ENCODE measurements at regions not wholly inside any gene's neighbourhood (a gene's known extent, or its start where the extent isn't known, plus 50 kb on each side); places are given as distances from the start of the nearest gene placed in this dataset.
"Not testable (repeated sequence)": the region's sequence is repeated elsewhere in the genome, so short reads cannot be mapped to it uniquely, and the experiment has no call there.

DNA sequence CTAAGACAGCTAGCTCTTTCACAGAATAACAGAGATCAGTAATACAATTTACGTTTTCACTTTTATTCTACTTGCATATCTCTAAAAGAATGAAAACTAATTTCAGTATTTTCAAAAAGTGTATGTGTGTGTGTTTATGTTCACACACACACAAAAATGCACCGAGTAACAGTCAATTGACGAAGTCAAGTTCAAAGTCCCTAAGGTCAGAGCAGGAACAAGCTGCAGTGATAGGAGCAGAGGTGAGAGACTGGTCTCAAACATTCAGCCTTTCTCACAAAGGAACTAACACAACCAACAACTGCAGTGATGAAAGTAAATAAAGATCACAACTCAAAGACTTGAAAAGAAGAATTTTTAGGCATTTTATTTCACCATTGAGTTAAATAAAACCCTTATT lies 429.7 kb downstream of the C12orf50 start:
- TF ChIP-seq CTCF (IDR thresholded peaks at IDR 0.05): no peak
- no peak for TF ChIP-seq POLR2A (IDR thresholded peaks at IDR 0.05)
- H3K9me3 ChIP-seq: no peaks in the 10 kb centered on the region
- no peak overlapping the region for H3K4me3 ChIP-seq
- no peak overlapping the region for H3K27ac ChIP-seq
- no peak for DNase-seq
- H3K36me3 ChIP-seq: no peaks in the 10 kb centered on the region
- no peaks in the 10 kb centered on the region for H3K27me3 ChIP-seq
- intact Hi-C loops (cut with DNase I): no loop called here
- WGBS (ENCODE audit: insufficient coverage, low coverage, low lambda C conversion rate, missing lambda C conversion rate): 22% methylated on average over 3 of the region's 3 CpGs
- ATAC-seq: peak; percentile 93 to 99 (median 96)
- no peaks in the 10 kb centered on the region for H3K4me1 ChIP-seq

DNA sequence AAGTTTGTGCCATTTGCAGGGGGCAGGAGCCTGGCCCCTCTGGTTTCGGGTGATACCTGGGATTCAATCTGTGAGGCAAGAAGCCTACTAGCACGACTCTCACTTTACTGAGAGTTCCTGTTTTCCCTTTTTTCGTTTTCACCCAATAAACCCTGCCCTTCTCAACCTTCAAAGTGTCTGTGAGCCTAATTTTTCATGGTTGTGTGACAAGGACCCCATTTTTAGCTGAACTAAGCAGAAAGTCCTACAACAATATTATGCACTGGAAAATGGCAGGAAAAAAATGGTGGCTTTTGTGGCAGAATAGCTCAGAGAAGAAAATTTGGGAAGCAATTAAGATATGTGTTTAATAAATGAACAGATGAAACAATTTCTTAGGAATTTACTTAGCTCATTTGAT lies 432.1 kb downstream of the C12orf50 start:
- no peaks in the 10 kb centered on the region for H3K4me1 ChIP-seq
- ATAC-seq: no peak
- H3K9me3 ChIP-seq: no peaks in the 10 kb centered on the region
- no peaks in the 10 kb centered on the region for H3K27me3 ChIP-seq
- intact Hi-C loops (cut with DNase I): no loop called here
- no peak for TF ChIP-seq CTCF (IDR thresholded peaks at IDR 0.05)
- TF ChIP-seq POLR2A (IDR thresholded peaks at IDR 0.05): no peak
- H3K27ac ChIP-seq: no peak overlapping the region
- H3K4me3 ChIP-seq: no peak overlapping the region
- no peaks in the 10 kb centered on the region for H3K36me3 ChIP-seq
- DNase-seq: no peak
- WGBS (ENCODE audit: insufficient coverage, low coverage, low lambda C conversion rate, missing lambda C conversion rate): 52% methylated on average over 2 of the region's 3 CpGs

DNA sequence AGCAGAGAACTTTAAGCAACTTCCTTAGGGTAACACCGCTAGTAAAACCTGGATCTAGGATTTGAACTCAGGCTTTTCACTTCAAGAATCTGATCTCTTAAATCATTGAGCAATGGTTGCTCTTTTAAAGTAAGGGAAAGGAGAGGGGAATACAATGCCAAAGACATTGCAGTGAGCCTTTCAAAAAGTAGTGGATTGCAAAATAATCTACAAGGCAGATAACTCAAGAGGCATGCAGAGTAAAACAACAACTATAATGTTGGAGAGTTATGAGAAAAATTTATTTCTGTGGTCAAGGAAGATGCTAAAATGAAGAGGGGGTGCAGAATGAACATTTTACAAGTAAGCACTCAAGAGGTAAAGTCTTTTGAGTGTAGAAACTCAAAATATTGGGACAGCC lies 432.6 kb downstream of the C12orf50 start:
- no peaks in the 10 kb centered on the region for H3K36me3 ChIP-seq
- intact Hi-C loops (cut with DNase I): no loop called here
- TF ChIP-seq POLR2A (IDR thresholded peaks at IDR 0.05) (no peak), CTCF (IDR thresholded peaks at IDR 0.05) (no peak)
- H3K9me3 ChIP-seq: no peaks in the 10 kb centered on the region
- ATAC-seq (no peak), DNase-seq (no peak)
- H3K27me3 ChIP-seq: no peaks in the 10 kb centered on the region
- H3K4me3 ChIP-seq: no peak overlapping the region
- WGBS (ENCODE audit: insufficient coverage, low coverage, low lambda C conversion rate, missing lambda C conversion rate): 100% methylated on average over 1 of the region's 1 CpG
- no peaks in the 10 kb centered on the region for H3K4me1 ChIP-seq
- H3K27ac ChIP-seq: no peak overlapping the region

DNA sequence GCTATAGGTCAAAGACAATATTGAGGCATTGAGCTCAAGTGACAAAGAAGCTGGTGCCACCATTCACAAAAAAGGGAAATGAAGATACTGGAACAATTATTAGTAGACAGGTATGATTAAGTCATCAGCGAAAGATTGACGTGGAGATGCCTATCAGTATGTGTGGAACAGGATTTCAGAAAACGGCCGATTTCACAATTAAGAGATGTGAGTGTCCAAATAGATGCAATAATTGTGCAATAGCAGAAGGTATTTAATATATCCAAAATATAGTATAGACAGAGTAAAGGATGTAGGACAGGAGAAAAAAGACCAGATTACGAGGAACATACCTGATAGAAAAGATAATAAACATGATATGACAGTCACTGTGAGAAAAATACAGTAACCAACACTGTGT lies 433.1 kb downstream of the C12orf50 start:
- Histone ChIP-seq H3K4me1 (no peaks in the 10 kb centered on the region), H3K4me3 (no peak overlapping the region), H3K27ac (no peak overlapping the region), H3K36me3 (no peaks in the 10 kb centered on the region), H3K27me3 (no peaks in the 10 kb centered on the region), H3K9me3 (no peaks in the 10 kb centered on the region)
- ATAC-seq (no peak), DNase-seq (no peak)
- 46% methylated on average over 5 of the region's 5 CpGs for WGBS (ENCODE audit: insufficient coverage, low coverage, low lambda C conversion rate, missing lambda C conversion rate)
- intact Hi-C loops (cut with DNase I): no loop called here
- no peak for TF ChIP-seq CTCF (IDR thresholded peaks at IDR 0.05)
- no peak for TF ChIP-seq POLR2A (IDR thresholded peaks at IDR 0.05)

DNA sequence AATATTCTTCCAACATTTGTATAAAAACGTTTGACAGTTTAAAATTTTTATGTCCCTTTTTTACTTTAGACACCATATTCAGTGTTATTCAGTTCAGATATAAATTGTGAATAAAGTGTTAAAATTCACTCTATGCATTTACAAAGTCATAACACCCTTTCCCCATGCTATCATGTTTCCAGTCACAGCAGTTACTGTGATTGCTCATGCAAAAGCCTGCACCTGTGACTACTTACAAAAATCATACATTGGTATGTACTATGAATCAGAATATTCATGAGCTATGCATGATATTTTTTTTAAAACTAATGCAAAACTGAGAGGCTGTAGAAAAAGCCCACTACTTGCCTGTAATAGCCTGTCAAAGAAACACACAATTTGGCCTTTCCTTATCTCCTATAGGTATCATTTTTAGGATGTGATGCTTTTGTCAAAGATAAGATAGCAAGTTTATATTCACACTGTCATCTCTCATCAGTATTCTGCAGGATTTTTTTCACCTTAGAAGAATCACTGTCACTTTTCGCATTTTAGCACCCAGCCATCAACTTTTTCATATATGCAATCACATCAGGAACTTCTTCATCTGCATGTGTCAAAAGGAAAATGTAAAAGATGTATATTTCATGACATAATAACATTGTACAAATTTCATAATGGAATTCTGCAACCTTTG lies 443.2 kb downstream of the C12orf50 start:
- Histone ChIP-seq H3K4me3 (no peak overlapping the region), H3K4me1 (no peaks in the 10 kb centered on the region), H3K9me3 (no peaks in the 10 kb centered on the region), H3K27ac (no peak overlapping the region), H3K36me3 (no peaks in the 10 kb centered on the region), H3K27me3 (no peaks in the 10 kb centered on the region)
- DNase-seq (no peak), ATAC-seq (no peak)
- no peak for TF ChIP-seq POLR2A (IDR thresholded peaks at IDR 0.05)
- no peak for TF ChIP-seq CTCF (IDR thresholded peaks at IDR 0.05)
- WGBS (ENCODE audit: insufficient coverage, low coverage, low lambda C conversion rate, missing lambda C conversion rate): 45% methylated on average over 2 of the region's 2 CpGs
- intact Hi-C loops (cut with DNase I): no loop called here

DNA sequence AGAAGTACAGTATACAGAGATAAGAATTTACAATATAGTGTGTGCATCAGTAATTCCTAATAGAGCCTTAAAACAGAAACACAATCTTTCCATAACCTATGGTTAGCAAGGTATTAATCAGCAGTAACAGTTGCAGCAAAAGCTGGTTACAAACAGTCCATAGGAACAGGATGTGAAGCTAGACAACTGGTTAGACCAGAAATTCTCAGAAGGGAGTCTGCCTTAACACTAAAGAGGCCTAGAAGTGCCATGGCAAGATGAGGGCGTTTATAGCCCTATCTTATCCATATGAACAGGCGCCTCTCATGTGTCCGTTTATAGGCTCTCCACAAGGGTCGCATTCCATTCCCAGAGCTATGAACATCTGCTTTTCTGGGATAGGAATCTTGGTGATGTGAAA lies 450.1 kb downstream of the C12orf50 start:
- intact Hi-C loops (cut with DNase I): not testable (repeated sequence)

More for the DNA sequence above, 450.1 kb downstream of the C12orf50 start:
- H3K9me3 ChIP-seq, ATAC-seq, H3K4me1 ChIP-seq, DNase-seq, H3K4me3 ChIP-seq, H3K27ac ChIP-seq, H3K27me3 ChIP-seq, H3K36me3 ChIP-seq: not testable (repeated sequence)
- WGBS (ENCODE audit: insufficient coverage, low coverage, low lambda C conversion rate, missing lambda C conversion rate): 92% methylated on average over 4 of the region's 4 CpGs
